AG04449 (cell line): ENCODE measurements at regions not wholly inside any gene's neighbourhood (a gene's known extent, or its start where the extent isn't known, plus 50 kb on each side); places are given as distances from the start of the nearest gene placed in this dataset.

Experiments
- CTCF ChIA-PET: fragments of 350-600 bp; formaldehyde crosslinking; extraction: SDS; loops from one replicate; lab custom pipeline; 2021; ENCODE audit warnings: antibody characterized with exemption; lab: Yijun Ruan, JAX
- POLR2A ChIA-PET: fragments of 400-600, 350-600 bp; formaldehyde crosslinking; extraction: SDS; loops from one replicate; lab custom pipeline; 2020; ENCODE audit warnings: antibody characterized with exemption, inconsistent platforms; lab: Yijun Ruan, JAX
- DNase-seq: peaks from one replicate; pipeline ENCODE4 v3.0.0-alpha.2; 2010; ENCODE audit warnings: low read depth, low spot score
- H3K4me3 ChIP-seq: 2 replicates; pipeline ENCODE4 v1.5.1; 2011; ENCODE audit warnings: low read depth, mild to moderate bottlenecking, control low read depth, low read length
- CTCF ChIP-seq: IDR thresholded peaks from one replicate; pipeline ENCODE4 v1.5.1; 2011; ENCODE audit warnings: mild to moderate bottlenecking, moderate library complexity, low read length, control low read depth, inconsistent platforms; ENCODE audit not compliant: insufficient read depth; ENCODE audit errors: missing control alignments

GRCh38 chr12:114476159-114476558 is 70.2 kb upstream of the TBX5 start:
- ChIA-PET CTCF (interaction anchor here (0.7 to 4.3 kb wide), 7 partner anchors 9 to 510 kb away, joined by 3 to 31 read pairs (median 4); partner anchors contain the start of gene RBM19), POLR2A (no interaction called here)
- DNase-seq, result no peak
- H3K4me3 ChIP-seq, result no peak overlapping the region
- TF ChIP-seq CTCF, result no peak

- DNase-seq, result no peak
- CTCF ChIA-PET, result interaction anchor here (4.3 kb wide), 1 partner anchor 307 kb away, joined by 31 read pairs; no protein-coding TSS in a partner anchor
- POLR2A ChIA-PET, result no interaction called here
Measured at GRCh38 chr12:114473717-114474116, 67.8 kb upstream of the TBX5 start.

GRCh38 chr12:114473018-114473417 is 67.1 kb upstream of the TBX5 start:
- POLR2A ChIA-PET, result no interaction called here
- DNase-seq, result no peak
- no peak overlapping the region for H3K4me3 ChIP-seq
- CTCF ChIA-PET, result no interaction called here
- no peak for TF ChIP-seq CTCF

More at GRCh38 chr12:114473717-114474116, 67.8 kb upstream of the TBX5 start:
- no peak for TF ChIP-seq CTCF
- H3K4me3 ChIP-seq, result no peak overlapping the region

GRCh38 chr12:114457620-114458019 is 51.7 kb upstream of the TBX5 start:
- H3K4me3 ChIP-seq, result no peak overlapping the region
- ChIA-PET POLR2A (no interaction called here), CTCF (no interaction called here)
- TF ChIP-seq CTCF, result no peak
- no peak for DNase-seq
